HG02840 (cell line): ENCODE measurements at regions not wholly inside any gene's neighbourhood (a gene's known extent, or its start where the extent isn't known, plus 50 kb on each side); places are given as distances from the start of the nearest gene placed in this dataset.

Experiments
- ATAC-seq: cut with Tn5 transposase; IDR thresholded peaks from one replicate; pipeline ENCODE4 v1.9.1; 2021; ENCODE audit warnings: mild to moderate bottlenecking, moderate library complexity, moderate number of reproducible peaks; ENCODE audit not compliant: unreplicated experiment, low FRiP score

- no peak for ATAC-seq
Measured at GRCh38 chr14:87149583-87150354, 843.2 kb downstream of the GALC start.

GRCh38 chr14:87148655-87149054 lies 844.3 kb downstream of the GALC start:
- no peak for ATAC-seq

GRCh38 chr14:87142551-87143211 lies 850.3 kb downstream of the GALC start:
- ATAC-seq, result no peak

GRCh38 chr14:87141801-87142200 lies 851.2 kb downstream of the GALC start:
- ATAC-seq, result no peak

GRCh38 chr14:87139299-87139698 lies 853.7 kb downstream of the GALC start:
- no peak for ATAC-seq

- ATAC-seq, result no peak
Measured at GRCh38 chr14:87133073-87133801, 859.7 kb downstream of the GALC start.

GRCh38 chr14:87131879-87132278 lies 861.1 kb downstream of the GALC start:
- no peak for ATAC-seq

- no peak for ATAC-seq
Measured at GRCh38 chr14:87122166-87122565, 870.8 kb downstream of the GALC start.

GRCh38 chr14:87121716-87122115 lies 871.3 kb downstream of the GALC start:
- no peak for ATAC-seq

GRCh38 chr14:87115234-87115633 lies 877.7 kb downstream of the GALC start:
- ATAC-seq, result no peak

GRCh38 chr14:87113286-87113685 lies 879.7 kb downstream of the GALC start:
- no peak for ATAC-seq

GRCh38 chr14:87111741-87112140 lies 881.2 kb downstream of the GALC start:
- ATAC-seq, result no peak

GRCh38 chr14:87111126-87111525 lies 881.9 kb downstream of the GALC start:
- ATAC-seq, result no peak

GRCh38 chr14:87109271-87109670 lies 883.7 kb downstream of the GALC start:
- ATAC-seq, result no peak

GRCh38 chr14:87108726-87109125 lies 884.3 kb downstream of the GALC start:
- no peak for ATAC-seq

- no peak for ATAC-seq
Measured at GRCh38 chr14:87102811-87103378, 890.1 kb downstream of the GALC start.

GRCh38 chr14:87097015-87097414 lies 896.0 kb downstream of the GALC start:
- no peak for ATAC-seq

GRCh38 chr14:87094913-87095312 lies 898.1 kb downstream of the GALC start:
- no peak for ATAC-seq

GRCh38 chr14:87088588-87088987 lies 904.4 kb downstream of the GALC start:
- ATAC-seq, result no peak

- ATAC-seq, result no peak
Measured at GRCh38 chr14:87087881-87088280, 905.1 kb downstream of the GALC start.

- ATAC-seq, result no peak
Measured at GRCh38 chr14:87084908-87085307, 908.1 kb downstream of the GALC start.
